Endothelial cell of umbilical vein (primary cell): ENCODE measurements at regions not wholly inside any gene's neighbourhood (a gene's known extent, or its start where the extent isn't known, plus 50 kb on each side); places are given as distances from the start of the nearest gene placed in this dataset.

ENCODE experiments used
- CTCF ChIP-seq, 2 donors: IDR thresholded peaks; 1 replicate in 1 of 2; 2 replicates in 1 of 2; pipeline ENCODE4 v1.5.1; 2011; ENCODE audit warnings: low read length in 2 of 2, mild to moderate bottlenecking in 2 of 2, moderate library complexity in 2 of 2, control low read depth in 1 of 2, inconsistent platforms in 1 of 2, low read depth in 1 of 2; ENCODE audit not compliant: insufficient read depth in 1 of 2; ENCODE audit errors: extremely low read depth in 1 of 2
- EZH2 ChIP-seq: IDR thresholded peaks from 2 replicates; pipeline ENCODE4 v1.6.1; 2012; ENCODE audit warnings: borderline replicate concordance, low read depth, mild to moderate bottlenecking, moderate library complexity, low read length, inconsistent platforms; ENCODE audit not compliant: severe bottlenecking
- FOS ChIP-seq: IDR thresholded peaks from 2 replicates; pipeline ENCODE4 v1.6.1; 2011; ENCODE audit warnings: mild to moderate bottlenecking, low read length, moderate library complexity, borderline replicate concordance; ENCODE audit not compliant: insufficient read depth
- JUN ChIP-seq: IDR thresholded peaks from 2 replicates; pipeline ENCODE4 v1.6.1; 2011; ENCODE audit warnings: borderline replicate concordance, low read depth; ENCODE audit not compliant: insufficient read length, insufficient read depth
- MAX ChIP-seq: IDR thresholded peaks from 2 replicates; pipeline ENCODE4 v1.6.1; 2011; ENCODE audit not compliant: insufficient read depth, insufficient read length
- MYC ChIP-seq: IDR thresholded peaks from one replicate; pipeline ENCODE4 v1.6.1; 2011; ENCODE audit warnings: mild to moderate bottlenecking, low read depth, low read length
- POLR2A ChIP-seq: IDR thresholded peaks from 2 replicates; pipeline ENCODE4 v1.6.1; 2012; ENCODE audit warnings: low read depth, mild to moderate bottlenecking, control low read depth, low read length
- POLR2AphosphoS5 ChIP-seq: IDR thresholded peaks from 2 replicates; pipeline ENCODE4 v1.6.1; 2012; ENCODE audit warnings: low read depth, mild to moderate bottlenecking, control low read depth, low read length, moderate library complexity; ENCODE audit not compliant: insufficient read depth

- TF ChIP-seq POLR2AphosphoS5, result no peak
- TF ChIP-seq MYC, result no peak
- no peak for TF ChIP-seq EZH2
- no peak for TF ChIP-seq CTCF (IDR thresholded peaks at IDR 0.05; ENCODE audit: extremely low read depth in 1 of 2, insufficient read depth in 1 of 2, low read depth in 1 of 2, low read length in 2 of 2)
- TF ChIP-seq POLR2A, result no peak
- TF ChIP-seq MAX, result no peak
- TF ChIP-seq JUN, result no peak
- TF ChIP-seq FOS, result no peak
Observed at GRCh38 chr10:78301481-78301880, 267.8 kb downstream of the RPS24 start.
